OCI-LY7 (cell line): ENCODE measurements at regions not wholly inside any gene's neighbourhood (a gene's known extent, or its start where the extent isn't known, plus 50 kb on each side); places are given as distances from the start of the nearest gene placed in this dataset.

Source experiments
- EZH2phosphoT487 ChIP-seq: fragments of 200-600 bp; sonication (generic); IDR thresholded peaks from 2 replicates; pipeline ENCODE4 v1.6.1; 2018; ENCODE audit warnings: low read depth, borderline replicate concordance, mild to moderate bottlenecking, mixed run types, antibody characterized with exemption, low read length, moderate library complexity, mixed read lengths
- TF ChIP-seq, protein P1 (sequence below): fragments of 200-600 bp; sonication (generic); conservative IDR thresholded peaks from 2 replicates; pipeline ENCODE4 v1.5.1; 2014; ENCODE audit warnings: mild to moderate bottlenecking, antibody characterized with exemption, low read length, moderate library complexity, mixed read lengths

DNA sequence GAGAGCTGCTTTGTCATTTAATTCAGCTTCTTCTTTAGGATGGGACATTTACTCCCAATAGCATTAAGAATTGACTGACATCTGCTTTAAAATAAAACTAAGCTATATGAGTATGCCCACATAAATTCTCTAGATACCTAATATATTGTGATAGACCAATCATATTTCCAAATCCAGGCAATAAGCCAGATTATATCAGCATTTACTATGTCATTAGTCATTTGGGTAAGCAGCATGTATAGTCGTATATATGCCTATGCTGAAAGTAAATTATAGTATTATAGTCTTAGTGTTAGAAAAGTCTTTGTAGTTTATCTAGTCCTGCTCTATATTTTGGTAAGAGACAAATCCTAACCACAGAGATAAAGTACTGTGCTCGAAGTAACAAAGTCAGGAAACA lies 958.1 kb downstream of the KCNJ2 start:
- TF ChIP-seq, protein P1, sequence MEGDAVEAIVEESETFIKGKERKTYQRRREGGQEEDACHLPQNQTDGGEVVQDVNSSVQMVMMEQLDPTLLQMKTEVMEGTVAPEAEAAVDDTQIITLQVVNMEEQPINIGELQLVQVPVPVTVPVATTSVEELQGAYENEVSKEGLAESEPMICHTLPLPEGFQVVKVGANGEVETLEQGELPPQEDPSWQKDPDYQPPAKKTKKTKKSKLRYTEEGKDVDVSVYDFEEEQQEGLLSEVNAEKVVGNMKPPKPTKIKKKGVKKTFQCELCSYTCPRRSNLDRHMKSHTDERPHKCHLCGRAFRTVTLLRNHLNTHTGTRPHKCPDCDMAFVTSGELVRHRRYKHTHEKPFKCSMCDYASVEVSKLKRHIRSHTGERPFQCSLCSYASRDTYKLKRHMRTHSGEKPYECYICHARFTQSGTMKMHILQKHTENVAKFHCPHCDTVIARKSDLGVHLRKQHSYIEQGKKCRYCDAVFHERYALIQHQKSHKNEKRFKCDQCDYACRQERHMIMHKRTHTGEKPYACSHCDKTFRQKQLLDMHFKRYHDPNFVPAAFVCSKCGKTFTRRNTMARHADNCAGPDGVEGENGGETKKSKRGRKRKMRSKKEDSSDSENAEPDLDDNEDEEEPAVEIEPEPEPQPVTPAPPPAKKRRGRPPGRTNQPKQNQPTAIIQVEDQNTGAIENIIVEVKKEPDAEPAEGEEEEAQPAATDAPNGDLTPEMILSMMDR: no peak
- TF ChIP-seq EZH2phosphoT487: no peak
